SK-N-SH (cell line): ENCODE measurements at regions not wholly inside any gene's neighbourhood (a gene's known extent, or its start where the extent isn't known, plus 50 kb on each side); places are given as distances from the start of the nearest gene placed in this dataset.

ENCODE experiments used
- CTCF ChIA-PET: fragments of 300-600, 350-600 bp; formaldehyde crosslinking; extraction: SDS; loops from one replicate; lab custom pipeline; 2021; lab: Yijun Ruan, JAX
- POLR2A ChIA-PET: fragments of 350-600 bp; sonication (Branson Sonifier 250); formaldehyde crosslinking; extraction: SDS; loops from one replicate; lab custom pipeline; 2020; ENCODE audit warnings: antibody characterized with exemption, inconsistent platforms; lab: Yijun Ruan, JAX
- DNase-seq: peaks from one replicate; pipeline ENCODE4 v3.0.0; 2012
- H2AFZ ChIP-seq: fragments of 200-600 bp; sonication (generic); 2 replicates; pipeline ENCODE4 v1.8.1; 2016; ENCODE audit warnings: antibody characterized with exemption, mild to moderate bottlenecking, low read depth
- H3F3A ChIP-seq: fragments of 200-600 bp; sonication (generic); replicated peaks from 2 replicates; pipeline ENCODE3; 2016; ENCODE audit warnings: antibody characterized with exemption, mild to moderate bottlenecking; ENCODE audit not compliant: insufficient read depth
- H3K27ac ChIP-seq, 2 experiments: fragments of 200-500 bp in 1 of 2; fragments of 200-600 bp in 1 of 2; sonication (Bioruptor generic) in 1 of 2; sonication (generic), shearing (Covaris generic) in 1 of 2; 2 replicates each; pipeline versions ENCODE4 v1.5.1 to v1.6.1; 2014 to 2016; ENCODE audit warnings: low read depth in 2 of 2, inconsistent platforms in 1 of 2, low read length in 1 of 2, mild to moderate bottlenecking in 1 of 2, mixed read lengths in 1 of 2
- H3K27me3 ChIP-seq: fragments of 200-600 bp; sonication (generic), shearing (Covaris generic); 2 replicates; pipeline ENCODE4 v1.6.1; 2016; ENCODE audit warnings: mixed run types; ENCODE audit not compliant: insufficient read depth
- H3K36me3 ChIP-seq, 2 experiments: fragments of 200-500 bp in 1 of 2; fragments of 200-600 bp in 1 of 2; sonication (Bioruptor generic) in 1 of 2; sonication (generic) in 1 of 2; replicated peaks in 1 of 2; 2 replicates each; pipeline versions ENCODE3 to v1.5.1; 2014 to 2016; ENCODE audit warnings: low read length in 1 of 2, mild to moderate bottlenecking in 1 of 2; ENCODE audit not compliant: insufficient read depth in 2 of 2, control insufficient read depth in 1 of 2
- H3K4me1 ChIP-seq, 2 experiments: fragments of 200-500 bp in 1 of 2; fragments of 200-600 bp in 1 of 2; sonication (Bioruptor generic) in 1 of 2; sonication (generic), shearing (Covaris generic) in 1 of 2; 2 replicates each; pipeline versions ENCODE4 v1.5.1 to v1.6.1; 2014 to 2016; ENCODE audit warnings: low read depth in 1 of 2, low read length in 1 of 2, mixed run types in 1 of 2; ENCODE audit not compliant: insufficient read depth in 2 of 2, control insufficient read depth in 1 of 2
- H3K4me2 ChIP-seq: fragments of 200-600 bp; sonication (generic), shearing (Covaris generic); 2 replicates; pipeline ENCODE4 v1.6.1; 2017; ENCODE audit warnings: mixed run types
- H3K4me3 ChIP-seq, 2 experiments: fragments of 200-500 bp in 1 of 2; fragments of 200-600 bp in 1 of 2; sonication (Bioruptor generic) in 1 of 2; sonication (generic), shearing (Covaris generic) in 1 of 2; 2 replicates each; pipeline versions ENCODE4 v1.5.1 to v1.8.1; 2014 to 2016; ENCODE audit warnings: low read depth in 2 of 2, inconsistent platforms in 1 of 2, low read length in 1 of 2, mild to moderate bottlenecking in 1 of 2, mixed read lengths in 1 of 2, moderate library complexity in 1 of 2
- H3K79me2 ChIP-seq: fragments of 200-600 bp; sonication (generic); 2 replicates; pipeline ENCODE4 v1.8.1; 2017; ENCODE audit warnings: mild to moderate bottlenecking; ENCODE audit not compliant: insufficient read depth
- H3K9ac ChIP-seq: fragments of 200-600 bp; sonication (generic); 2 replicates; pipeline ENCODE4 v1.6.1; 2017; ENCODE audit warnings: mixed run types
- H3K9me2 ChIP-seq: fragments of 200-600 bp; sonication (generic); 2 replicates; pipeline ENCODE4 v1.6.1; 2017; ENCODE audit warnings: mixed run types
- H3K9me3 ChIP-seq: fragments of 200-600 bp; sonication (generic); 2 replicates; pipeline ENCODE4 v1.6.1; 2017; ENCODE audit warnings: mixed run types, mild to moderate bottlenecking, moderate library complexity
- H4K20me1 ChIP-seq: fragments of 200-600 bp; sonication (generic); 2 replicates; pipeline ENCODE4 v1.6.1; 2017; ENCODE audit warnings: mild to moderate bottlenecking, mixed run types; ENCODE audit not compliant: insufficient read depth
- EP300 ChIP-seq, 2 experiments: IDR thresholded peaks; 2 replicates each; pipeline versions ENCODE4 v1.4.0 to v1.6.1; 2012; ENCODE audit warnings: borderline replicate concordance in 1 of 2, low read depth in 1 of 2, low read length in 1 of 2
- FOSL2 ChIP-seq: IDR thresholded peaks from 2 replicates; pipeline ENCODE4 v1.4.0; 2012; ENCODE audit warnings: low read depth, mild to moderate bottlenecking, moderate library complexity, borderline replicate concordance
- GABPA ChIP-seq: IDR thresholded peaks from 2 replicates; pipeline ENCODE4 v1.4.0; 2012; ENCODE audit warnings: low read depth, mild to moderate bottlenecking
- GATA2 ChIP-seq: sonication (generic); formaldehyde crosslinking; IDR thresholded peaks from 2 replicates; pipeline ENCODE4 v1.5.0; 2020; ENCODE audit warnings: mild to moderate bottlenecking, missing genetic modification reagents
- JUND ChIP-seq: IDR thresholded peaks from 2 replicates; pipeline ENCODE4 v1.4.0; 2012
- MXI1 ChIP-seq: IDR thresholded peaks from 2 replicates; pipeline ENCODE4 v1.6.1; 2012; ENCODE audit warnings: mild to moderate bottlenecking, low read depth, low read length, improper control_type of control experiment
- RAD21 ChIP-seq: IDR thresholded peaks from 2 replicates; pipeline ENCODE4 v1.6.1; 2012; ENCODE audit warnings: mild to moderate bottlenecking, low read length
- RFX5 ChIP-seq: IDR thresholded peaks from 2 replicates; pipeline ENCODE4 v1.6.1; 2012; ENCODE audit warnings: mild to moderate bottlenecking, improper control_type of control experiment, low read length
- RXRA ChIP-seq: IDR thresholded peaks from 2 replicates; pipeline ENCODE4 v1.4.0; 2012; ENCODE audit warnings: low read depth, mild to moderate bottlenecking, borderline replicate concordance
- SIN3A ChIP-seq: IDR thresholded peaks from 2 replicates; pipeline ENCODE4 v1.6.1; 2012; ENCODE audit warnings: low read depth, mild to moderate bottlenecking, low read length, moderate library complexity, borderline replicate concordance
- TCF12 ChIP-seq: IDR thresholded peaks from 2 replicates; pipeline ENCODE4 v1.4.0; 2012
- TEAD4 ChIP-seq: IDR thresholded peaks from 2 replicates; pipeline ENCODE4 v1.4.0; 2012; ENCODE audit warnings: mild to moderate bottlenecking, borderline replicate concordance; ENCODE audit not compliant: insufficient read depth
- YY1 ChIP-seq: IDR thresholded peaks from 2 replicates; pipeline ENCODE4 v1.4.0; 2012; ENCODE audit warnings: low read depth, mild to moderate bottlenecking
- WGBS: methylation state at CpG from one replicate; pipeline ENCODE4 v1.1.6; 2017; ENCODE audit warnings: low lambda C conversion rate; 5-methylcytosine and 5-hydroxymethylcytosine counted together
- TF ChIP-seq, protein P1 (sequence below): fragments of 200-600 bp; sonication (generic); IDR thresholded peaks from 2 replicates; pipeline ENCODE4 v1.6.1; 2017; ENCODE audit warnings: antibody characterized with exemption, mild to moderate bottlenecking, moderate library complexity
- TF ChIP-seq, protein P2 (sequence below): IDR thresholded peaks from 2 replicates; pipeline ENCODE4; 2012
- TF ChIP-seq, protein P3 (sequence below): IDR thresholded peaks from 2 replicates; pipeline ENCODE4 v1.6.1; 2012; ENCODE audit warnings: mild to moderate bottlenecking, low read depth, low read length, moderate library complexity

DNA sequence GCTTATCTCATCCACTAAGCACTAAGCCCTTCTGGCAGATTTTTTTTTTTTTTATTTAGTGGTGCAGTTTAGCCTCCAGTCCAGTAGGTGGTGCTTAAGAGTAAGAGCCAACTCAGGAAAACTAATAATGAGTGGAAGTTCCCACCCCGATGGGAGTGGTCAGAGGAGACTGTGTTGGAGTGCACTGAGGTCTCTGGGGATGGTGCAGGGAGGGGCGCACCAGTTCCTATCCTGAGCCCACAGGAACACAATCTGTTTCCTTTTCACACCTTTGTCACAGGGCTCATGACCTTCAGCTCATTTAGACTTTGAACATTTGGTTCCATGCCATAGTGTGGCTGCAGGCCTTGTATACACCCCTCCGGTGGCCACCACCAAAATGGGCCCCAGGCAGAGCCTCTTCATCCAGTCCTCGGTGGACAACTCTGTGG lies 367.4 kb downstream of the SPRY2 start:
- WGBS, result 70% methylated on average over 3 of the region's 4 CpGs

DNA sequence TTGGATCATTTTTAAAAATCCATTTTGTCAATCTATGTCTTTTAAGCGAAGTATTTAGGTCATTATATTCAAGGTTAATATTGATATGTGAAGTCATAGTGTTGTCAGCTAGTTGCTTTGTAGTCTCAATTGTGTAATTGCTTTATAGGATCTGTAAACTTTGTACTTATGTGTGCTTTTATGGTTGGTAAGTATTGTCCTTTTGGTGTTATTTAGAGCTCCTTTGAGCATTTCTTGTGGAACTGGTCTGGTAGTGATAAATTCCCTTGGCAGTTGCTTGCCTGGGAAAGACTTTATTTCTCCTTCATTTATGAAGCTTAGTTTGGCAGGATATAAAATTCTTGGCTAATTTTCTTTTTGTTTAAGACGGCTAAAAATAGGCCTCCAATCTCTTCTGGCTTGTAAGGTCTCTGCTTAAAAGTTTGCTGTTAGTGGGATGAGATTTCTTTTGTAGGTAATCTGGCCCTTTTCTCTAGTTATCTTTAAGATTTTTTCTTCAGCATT lies 368.8 kb downstream of the SPRY2 start:
- Histone ChIP-seq H3K4me3 (no peak overlapping the region), H2AFZ (no peak overlapping the region), H3K27me3 (no peaks in the 10 kb centered on the region), H3F3A (no peaks in the 10 kb centered on the region), H3K9me2 (no peaks in the 10 kb centered on the region; the same call in 1 of the 2 replicates), H3K4me2 (no peak overlapping the region), H3K9me3 (peaks cover 5% of the 10 kb centered on the region; the same call in 1 of the 2 replicates), H3K36me3 (no peaks in the 10 kb centered on the region), H4K20me1 (no peaks in the 10 kb centered on the region), H3K9ac (no peak overlapping the region), H3K4me1 (no peaks in the 10 kb centered on the region), H3K79me2 (no peaks in the 10 kb centered on the region), H3K27ac (no peak overlapping the region)
- ChIA-PET CTCF (interaction anchor here (1.5 kb wide), 1 partner anchor 17 kb away, joined by 5 read pairs; no protein-coding TSS in a partner anchor), POLR2A (no interaction called here)
- DNase-seq, result no peak
- WGBS, result 70% methylated on average over 2 of the region's 2 CpGs
- no peak for TF ChIP-seq FOSL2
- TF ChIP-seq, protein P1, sequence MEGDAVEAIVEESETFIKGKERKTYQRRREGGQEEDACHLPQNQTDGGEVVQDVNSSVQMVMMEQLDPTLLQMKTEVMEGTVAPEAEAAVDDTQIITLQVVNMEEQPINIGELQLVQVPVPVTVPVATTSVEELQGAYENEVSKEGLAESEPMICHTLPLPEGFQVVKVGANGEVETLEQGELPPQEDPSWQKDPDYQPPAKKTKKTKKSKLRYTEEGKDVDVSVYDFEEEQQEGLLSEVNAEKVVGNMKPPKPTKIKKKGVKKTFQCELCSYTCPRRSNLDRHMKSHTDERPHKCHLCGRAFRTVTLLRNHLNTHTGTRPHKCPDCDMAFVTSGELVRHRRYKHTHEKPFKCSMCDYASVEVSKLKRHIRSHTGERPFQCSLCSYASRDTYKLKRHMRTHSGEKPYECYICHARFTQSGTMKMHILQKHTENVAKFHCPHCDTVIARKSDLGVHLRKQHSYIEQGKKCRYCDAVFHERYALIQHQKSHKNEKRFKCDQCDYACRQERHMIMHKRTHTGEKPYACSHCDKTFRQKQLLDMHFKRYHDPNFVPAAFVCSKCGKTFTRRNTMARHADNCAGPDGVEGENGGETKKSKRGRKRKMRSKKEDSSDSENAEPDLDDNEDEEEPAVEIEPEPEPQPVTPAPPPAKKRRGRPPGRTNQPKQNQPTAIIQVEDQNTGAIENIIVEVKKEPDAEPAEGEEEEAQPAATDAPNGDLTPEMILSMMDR, result no peak
- TF ChIP-seq TEAD4, result no peak
- no peak for TF ChIP-seq YY1
- no peak for TF ChIP-seq RXRA
- no peak for TF ChIP-seq RAD21
- no peak for TF ChIP-seq MXI1
- TF ChIP-seq GABPA, result no peak
- TF ChIP-seq, protein P2, sequence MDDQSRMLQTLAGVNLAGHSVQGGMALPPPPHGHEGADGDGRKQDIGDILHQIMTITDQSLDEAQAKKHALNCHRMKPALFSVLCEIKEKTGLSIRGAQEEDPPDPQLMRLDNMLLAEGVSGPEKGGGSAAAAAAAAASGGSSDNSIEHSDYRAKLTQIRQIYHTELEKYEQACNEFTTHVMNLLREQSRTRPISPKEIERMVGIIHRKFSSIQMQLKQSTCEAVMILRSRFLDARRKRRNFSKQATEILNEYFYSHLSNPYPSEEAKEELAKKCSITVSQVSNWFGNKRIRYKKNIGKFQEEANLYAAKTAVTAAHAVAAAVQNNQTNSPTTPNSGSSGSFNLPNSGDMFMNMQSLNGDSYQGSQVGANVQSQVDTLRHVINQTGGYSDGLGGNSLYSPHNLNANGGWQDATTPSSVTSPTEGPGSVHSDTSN, result no peak
- TF ChIP-seq GATA2, result no peak
- TF ChIP-seq JUND, result no peak
- TF ChIP-seq, protein P3, sequence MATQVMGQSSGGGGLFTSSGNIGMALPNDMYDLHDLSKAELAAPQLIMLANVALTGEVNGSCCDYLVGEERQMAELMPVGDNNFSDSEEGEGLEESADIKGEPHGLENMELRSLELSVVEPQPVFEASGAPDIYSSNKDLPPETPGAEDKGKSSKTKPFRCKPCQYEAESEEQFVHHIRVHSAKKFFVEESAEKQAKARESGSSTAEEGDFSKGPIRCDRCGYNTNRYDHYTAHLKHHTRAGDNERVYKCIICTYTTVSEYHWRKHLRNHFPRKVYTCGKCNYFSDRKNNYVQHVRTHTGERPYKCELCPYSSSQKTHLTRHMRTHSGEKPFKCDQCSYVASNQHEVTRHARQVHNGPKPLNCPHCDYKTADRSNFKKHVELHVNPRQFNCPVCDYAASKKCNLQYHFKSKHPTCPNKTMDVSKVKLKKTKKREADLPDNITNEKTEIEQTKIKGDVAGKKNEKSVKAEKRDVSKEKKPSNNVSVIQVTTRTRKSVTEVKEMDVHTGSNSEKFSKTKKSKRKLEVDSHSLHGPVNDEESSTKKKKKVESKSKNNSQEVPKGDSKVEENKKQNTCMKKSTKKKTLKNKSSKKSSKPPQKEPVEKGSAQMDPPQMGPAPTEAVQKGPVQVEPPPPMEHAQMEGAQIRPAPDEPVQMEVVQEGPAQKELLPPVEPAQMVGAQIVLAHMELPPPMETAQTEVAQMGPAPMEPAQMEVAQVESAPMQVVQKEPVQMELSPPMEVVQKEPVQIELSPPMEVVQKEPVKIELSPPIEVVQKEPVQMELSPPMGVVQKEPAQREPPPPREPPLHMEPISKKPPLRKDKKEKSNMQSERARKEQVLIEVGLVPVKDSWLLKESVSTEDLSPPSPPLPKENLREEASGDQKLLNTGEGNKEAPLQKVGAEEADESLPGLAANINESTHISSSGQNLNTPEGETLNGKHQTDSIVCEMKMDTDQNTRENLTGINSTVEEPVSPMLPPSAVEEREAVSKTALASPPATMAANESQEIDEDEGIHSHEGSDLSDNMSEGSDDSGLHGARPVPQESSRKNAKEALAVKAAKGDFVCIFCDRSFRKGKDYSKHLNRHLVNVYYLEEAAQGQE, result no peak
- no peak for TF ChIP-seq TCF12
- TF ChIP-seq SIN3A, result no peak
- TF ChIP-seq RFX5, result no peak
- no peak for TF ChIP-seq EP300 (IDR thresholded peaks at IDR 0.05; ENCODE audit: borderline replicate concordance in 1 of 2, low read depth in 1 of 2, low read length in 1 of 2)

More for the DNA sequence above, 367.4 kb downstream of the SPRY2 start:
- Histone ChIP-seq H3K27ac (no peak overlapping the region), H3K36me3 (no peaks in the 10 kb centered on the region), H3K9ac (no peak overlapping the region), H2AFZ (no peak overlapping the region), H3K27me3 (no peaks in the 10 kb centered on the region), H3F3A (no peaks in the 10 kb centered on the region), H3K79me2 (no peaks in the 10 kb centered on the region), H4K20me1 (no peaks in the 10 kb centered on the region), H3K9me2 (no peaks in the 10 kb centered on the region; the same call in 1 of the 2 replicates), H3K4me1 (no peaks in the 10 kb centered on the region)
- CTCF ChIA-PET, result interaction anchor here (0.6 to 1.0 kb wide), 5 partner anchors 15 to 549 kb away, joined by 3 to 4 read pairs (median 3); no protein-coding TSS in a partner anchor
- peak; percentile 2 for DNase-seq
- TF ChIP-seq FOSL2, result no peak
- TF ChIP-seq, protein P1, result peak; percentile 60
- TF ChIP-seq, all 33 proteins: peak for 1
- Histone ChIP-seq H3K9me3 (peaks cover 5% of the 10 kb centered on the region; the same call in 1 of the 2 replicates), H3K4me3 (no peak overlapping the region; a peak in 1 of 4 replicates), H3K4me2 (no peak overlapping the region)
- POLR2A ChIA-PET, result no interaction called here
